WTC11 (cell line): ENCODE measurements at regions not wholly inside any gene's neighbourhood (a gene's known extent, or its start where the extent isn't known, plus 50 kb on each side); places are given as distances from the start of the nearest gene placed in this dataset.

Experiments
- AFF4 ChIP-seq: sonication (generic); formaldehyde crosslinking; IDR thresholded peaks from 2 replicates; pipeline ENCODE4 v1.8.1; 2023; ENCODE audit warnings: mild to moderate bottlenecking, missing genetic modification reagents, borderline replicate concordance
- CTCF ChIP-seq: fragments of 200-600 bp; IDR thresholded peaks from 2 replicates; pipeline ENCODE4 v1.8.0; 2022; ENCODE audit warnings: antibody characterized with exemption
- E2F5 ChIP-seq: sonication (generic); formaldehyde crosslinking; IDR thresholded peaks from 2 replicates; pipeline ENCODE4 v1.8.1; 2022; ENCODE audit warnings: mild to moderate bottlenecking, moderate library complexity, missing genetic modification reagents
- IRF2 ChIP-seq: sonication (generic); formaldehyde crosslinking; IDR thresholded peaks from 2 replicates; pipeline ENCODE4 v1.8.0; 2022; ENCODE audit warnings: low read depth, missing genetic modification reagents, borderline replicate concordance
- JUN ChIP-seq: sonication (generic); formaldehyde crosslinking; IDR thresholded peaks from 2 replicates; pipeline ENCODE4 v1.8.0; 2023; ENCODE audit warnings: mild to moderate bottlenecking, missing genetic modification reagents
- MAX ChIP-seq: sonication (generic); formaldehyde crosslinking; IDR thresholded peaks from 2 replicates; pipeline ENCODE4 v1.8.0; 2022; ENCODE audit warnings: mild to moderate bottlenecking, missing genetic modification reagents
- NFYB ChIP-seq: sonication (generic); formaldehyde crosslinking; conservative IDR thresholded peaks from 2 replicates; pipeline ENCODE4 v1.8.0; 2022; ENCODE audit warnings: low read depth, missing genetic modification reagents
- NR1H2 ChIP-seq: sonication (generic); formaldehyde crosslinking; IDR thresholded peaks from 2 replicates; pipeline ENCODE4 v1.9.0; 2021; ENCODE audit warnings: mild to moderate bottlenecking, moderate library complexity, missing genetic modification reagents
- ZNF121 ChIP-seq: sonication (generic); formaldehyde crosslinking; IDR thresholded peaks from 2 replicates; pipeline ENCODE4 v1.8.0; 2023; ENCODE audit warnings: missing genetic modification reagents
- ZNF138 ChIP-seq: sonication (generic); formaldehyde crosslinking; conservative IDR thresholded peaks from 2 replicates; pipeline ENCODE4 v1.8.1; 2022; ENCODE audit warnings: mild to moderate bottlenecking, moderate library complexity, missing genetic modification reagents
- ZNF396 ChIP-seq: fragments of 250-450 bp; sonication (Bioruptor Pico); IDR thresholded peaks from 2 replicates; pipeline ENCODE4 v1.8.0; 2021; ENCODE audit warnings: mild to moderate bottlenecking, moderate library complexity, borderline replicate concordance
- TF ChIP-seq, protein P1 (sequence below): sonication (generic); formaldehyde crosslinking; IDR thresholded peaks from 2 replicates; pipeline ENCODE4 v1.8.1; 2022; ENCODE audit warnings: mild to moderate bottlenecking, missing genetic modification reagents, moderate library complexity, borderline replicate concordance
- TF ChIP-seq, protein P2 (sequence below): sonication (generic); formaldehyde crosslinking; IDR thresholded peaks from 2 replicates; pipeline ENCODE4 v1.8.1; 2023; ENCODE audit warnings: mild to moderate bottlenecking, missing genetic modification reagents, moderate library complexity

- TF ChIP-seq E2F5 (no peak), CTCF (no peak), ZNF121 (CRISPR knock-in tag) (no peak), NFYB (CRISPR knock-in tag) (no peak), AFF4 (CRISPR knock-in tag) (no peak), ZNF396 (no peak), JUN (no peak), MAX (CRISPR knock-in tag) (no peak), NR1H2 (CRISPR knock-in tag) (no peak), ZNF138 (CRISPR knock-in tag) (no peak), IRF2 (CRISPR knock-in tag) (no peak)
- TF ChIP-seq, protein P1, sequence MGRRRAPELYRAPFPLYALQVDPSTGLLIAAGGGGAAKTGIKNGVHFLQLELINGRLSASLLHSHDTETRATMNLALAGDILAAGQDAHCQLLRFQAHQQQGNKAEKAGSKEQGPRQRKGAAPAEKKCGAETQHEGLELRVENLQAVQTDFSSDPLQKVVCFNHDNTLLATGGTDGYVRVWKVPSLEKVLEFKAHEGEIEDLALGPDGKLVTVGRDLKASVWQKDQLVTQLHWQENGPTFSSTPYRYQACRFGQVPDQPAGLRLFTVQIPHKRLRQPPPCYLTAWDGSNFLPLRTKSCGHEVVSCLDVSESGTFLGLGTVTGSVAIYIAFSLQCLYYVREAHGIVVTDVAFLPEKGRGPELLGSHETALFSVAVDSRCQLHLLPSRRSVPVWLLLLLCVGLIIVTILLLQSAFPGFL (CRISPR knock-in tag): no peak
- TF ChIP-seq, protein P2, sequence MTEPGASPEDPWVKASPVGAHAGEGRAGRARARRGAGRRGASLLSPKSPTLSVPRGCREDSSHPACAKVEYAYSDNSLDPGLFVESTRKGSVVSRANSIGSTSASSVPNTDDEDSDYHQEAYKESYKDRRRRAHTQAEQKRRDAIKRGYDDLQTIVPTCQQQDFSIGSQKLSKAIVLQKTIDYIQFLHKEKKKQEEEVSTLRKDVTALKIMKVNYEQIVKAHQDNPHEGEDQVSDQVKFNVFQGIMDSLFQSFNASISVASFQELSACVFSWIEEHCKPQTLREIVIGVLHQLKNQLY (CRISPR knock-in tag): no peak
These were observed 234.4 kb upstream of the ATP10B start for GRCh38 chr5:161086461-161086860.
